ENCODE measurements at regions not wholly inside any gene's neighbourhood (a gene's known extent, or its start where the extent isn't known, plus 50 kb on each side); places are given as distances from the start of the nearest gene placed in this dataset.

GRCh38 chr2:105617631-105618350 is 126.9 kb upstream of the NCK2 start:
- DNase-seq = no peak

- DNase-seq = no peak
Measured at GRCh38 chr2:105615305-105615704, 129.4 kb upstream of the NCK2 start.

DNA sequence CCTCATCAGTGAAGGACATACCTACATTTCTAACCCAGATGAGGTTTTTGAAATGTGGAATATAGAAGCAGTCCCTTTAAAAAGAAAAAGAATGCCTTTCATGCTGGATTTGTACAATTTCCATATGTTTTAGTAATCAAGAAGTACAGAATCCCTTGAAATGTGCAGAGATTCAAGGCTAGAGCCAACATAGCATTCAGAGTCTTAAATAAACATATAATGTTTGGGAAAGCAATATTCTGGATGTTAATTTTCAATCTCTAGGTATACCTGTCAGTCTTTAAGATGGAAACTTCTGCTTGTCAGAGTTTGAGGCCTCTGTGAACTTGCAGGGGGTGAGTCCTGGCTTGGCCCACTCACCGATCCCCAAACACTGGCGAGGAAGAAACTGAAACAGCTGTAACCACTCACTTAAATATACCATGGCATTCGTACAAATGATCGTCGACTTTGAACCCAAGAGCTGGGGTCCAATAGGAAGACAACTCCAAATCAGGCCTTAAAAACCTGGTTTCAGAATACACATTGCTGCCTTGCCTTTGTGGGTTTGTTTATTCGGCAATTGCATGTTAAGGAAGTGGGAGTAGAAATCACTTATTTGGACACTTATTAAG is 132.8 kb upstream of the NCK2 start:
- DNase-seq = no peak

DNA sequence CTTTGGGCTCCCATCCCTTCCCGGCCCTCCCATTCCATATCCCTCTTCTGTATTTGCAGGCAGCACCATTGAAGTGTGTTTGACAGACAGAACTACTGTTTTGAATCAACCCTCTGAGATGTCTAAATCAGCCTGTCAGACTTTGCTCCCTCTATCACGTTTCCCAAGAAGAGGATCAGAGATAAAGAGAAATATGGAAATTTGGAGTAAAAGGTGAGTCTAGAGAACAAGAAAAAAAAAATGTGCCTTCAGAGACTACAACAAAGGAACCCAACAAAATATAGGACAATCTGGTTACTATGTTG is 133.4 kb upstream of the NCK2 start:
- no peak for DNase-seq

DNA sequence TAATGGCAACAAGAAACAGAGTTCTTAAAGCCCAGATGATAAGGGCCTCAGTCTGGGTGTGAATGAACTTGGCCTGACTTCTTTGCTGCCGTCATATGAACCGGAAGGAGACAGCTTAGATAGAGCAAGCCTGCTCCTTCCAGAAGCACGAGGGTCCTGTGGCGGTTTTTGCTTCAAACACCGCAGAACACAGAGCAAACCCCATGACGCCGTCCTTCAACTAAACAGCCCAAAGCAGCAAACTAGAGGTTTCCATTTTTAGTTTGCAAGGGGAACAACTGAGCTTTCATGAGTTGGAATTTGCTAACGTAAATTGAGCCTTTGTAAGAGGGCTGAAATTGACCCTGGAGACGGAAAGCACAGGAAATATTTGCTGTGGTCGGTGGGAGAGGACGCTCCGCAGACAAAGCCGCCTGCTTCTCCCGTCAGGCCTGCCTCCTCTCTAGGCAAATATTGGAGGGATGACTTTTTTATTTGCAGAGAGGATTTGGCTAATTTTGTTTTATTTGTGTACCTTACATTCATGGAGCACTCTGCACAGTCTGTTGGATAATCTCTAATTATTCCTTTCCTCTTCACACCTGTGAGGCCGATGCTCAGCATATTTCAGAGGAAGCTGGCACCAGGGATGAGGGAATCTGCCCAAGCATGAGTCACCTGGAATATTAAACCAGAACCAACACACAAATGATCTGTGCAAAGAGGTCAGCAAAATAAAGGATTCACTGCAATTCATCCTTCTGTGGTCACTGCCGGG is 134.0 kb upstream of the NCK2 start:
- DNase-seq = no peak

- no peak for DNase-seq
Measured at GRCh38 chr2:105609746-105610402, 134.8 kb upstream of the NCK2 start.

GRCh38 chr2:105607920-105608504 is 136.7 kb upstream of the NCK2 start:
- no peak for DNase-seq

GRCh38 chr2:105606081-105606480 is 138.6 kb upstream of the NCK2 start:
- DNase-seq = no peak

DNA sequence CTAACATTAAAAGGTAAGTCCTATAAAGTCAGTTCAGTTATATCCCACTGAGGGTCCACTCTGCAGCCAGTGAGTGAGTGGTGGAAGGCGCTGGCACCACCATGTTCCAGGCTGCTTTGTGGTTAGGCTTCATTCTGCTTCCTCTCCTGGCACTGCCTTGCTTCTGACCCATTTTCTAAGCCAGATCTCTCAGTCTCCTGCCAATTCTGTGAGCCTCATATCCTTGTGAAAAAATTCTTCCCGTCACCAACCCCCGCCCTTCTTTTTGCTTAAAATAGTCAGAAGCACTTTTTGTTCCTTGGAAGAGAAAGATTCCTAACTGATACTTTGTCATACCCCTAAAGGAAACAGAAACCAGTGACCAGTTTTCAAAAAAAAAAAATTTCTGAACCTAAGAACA is 139.8 kb upstream of the NCK2 start:
- no peak for DNase-seq

GRCh38 chr2:105600949-105601794 is 143.5 kb upstream of the NCK2 start:
- DNase-seq = no peak

DNA sequence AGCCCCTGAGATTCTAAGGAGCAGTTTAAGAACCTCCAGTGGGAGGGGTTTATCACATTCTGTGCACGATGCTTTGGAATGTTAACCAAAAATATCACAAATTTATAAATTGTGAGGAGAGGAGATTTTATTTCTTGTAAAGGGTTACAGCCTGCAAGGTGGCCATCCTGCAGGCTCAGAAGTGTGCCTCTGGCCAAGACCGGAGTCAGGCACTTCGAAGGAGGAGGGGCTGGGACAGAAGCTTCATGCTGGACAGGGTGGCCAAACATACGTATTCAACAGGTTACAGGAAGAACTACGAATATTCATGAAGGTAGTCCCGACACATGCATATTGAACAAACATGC is 144.1 kb upstream of the NCK2 start:
- DNase-seq = no peak

DNA sequence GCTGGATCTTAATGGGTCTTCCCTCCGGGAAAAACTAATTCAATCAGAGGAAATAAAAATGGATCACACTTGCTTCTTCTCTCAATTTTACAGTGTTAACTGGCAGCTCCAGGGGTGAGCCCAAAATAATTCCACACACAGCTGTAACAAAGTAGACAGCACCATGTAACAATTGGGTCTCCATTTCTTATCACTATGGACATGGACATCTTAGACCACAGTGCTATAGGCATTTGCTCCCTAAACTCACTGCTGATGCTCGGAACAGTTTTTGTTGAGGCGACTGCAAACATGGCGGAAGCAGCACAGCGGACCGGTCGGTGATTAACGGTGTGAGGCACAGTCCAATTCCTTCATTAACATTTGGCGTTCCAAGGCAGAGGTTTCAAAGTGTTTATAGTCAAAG is 144.7 kb upstream of the NCK2 start:
- no peak for DNase-seq

DNA sequence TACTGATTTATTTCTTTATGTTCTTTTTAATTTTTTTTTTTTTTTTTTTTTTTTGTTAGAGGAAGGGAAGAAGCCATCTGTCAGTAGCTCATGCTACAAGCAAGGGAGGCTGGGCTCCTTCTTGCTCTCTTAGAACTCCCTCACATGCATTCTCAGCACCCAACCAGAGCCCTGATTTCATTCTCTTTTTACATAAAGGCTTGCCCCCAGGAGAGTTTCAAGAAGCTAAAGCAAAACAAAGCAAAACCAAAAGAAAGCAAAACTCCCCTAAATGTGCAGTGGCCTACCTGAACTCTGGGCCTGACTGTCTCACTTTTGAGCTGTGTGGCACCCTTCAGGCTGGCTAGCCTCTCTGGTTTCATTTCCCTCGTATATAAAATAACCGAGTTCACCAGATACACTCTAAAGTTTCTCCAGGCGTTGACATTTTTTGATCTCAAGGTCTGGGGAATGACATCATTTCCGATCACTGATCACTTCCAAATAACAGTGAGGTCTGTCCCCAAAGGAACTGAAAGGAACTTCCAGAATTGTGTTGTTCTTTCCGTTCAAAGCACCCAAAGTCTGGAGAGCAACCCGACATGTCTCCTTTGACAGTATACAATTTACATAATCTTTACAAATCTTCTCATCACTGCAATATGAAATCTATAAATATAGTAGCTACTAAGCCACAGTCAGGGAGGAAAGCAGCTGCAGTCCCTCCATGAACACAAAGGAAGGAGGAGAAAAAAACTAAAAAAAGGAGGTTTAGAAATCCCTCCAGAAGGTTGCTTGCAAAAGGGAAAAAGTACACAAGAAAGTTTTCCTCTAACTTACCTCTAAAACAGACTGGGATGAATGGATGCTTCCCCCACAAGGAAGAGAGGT is 145.6 kb upstream of the NCK2 start:
- no peak for DNase-seq

GRCh38 chr2:105597806-105598803 is 146.6 kb upstream of the NCK2 start:
- no peak for DNase-seq

DNA sequence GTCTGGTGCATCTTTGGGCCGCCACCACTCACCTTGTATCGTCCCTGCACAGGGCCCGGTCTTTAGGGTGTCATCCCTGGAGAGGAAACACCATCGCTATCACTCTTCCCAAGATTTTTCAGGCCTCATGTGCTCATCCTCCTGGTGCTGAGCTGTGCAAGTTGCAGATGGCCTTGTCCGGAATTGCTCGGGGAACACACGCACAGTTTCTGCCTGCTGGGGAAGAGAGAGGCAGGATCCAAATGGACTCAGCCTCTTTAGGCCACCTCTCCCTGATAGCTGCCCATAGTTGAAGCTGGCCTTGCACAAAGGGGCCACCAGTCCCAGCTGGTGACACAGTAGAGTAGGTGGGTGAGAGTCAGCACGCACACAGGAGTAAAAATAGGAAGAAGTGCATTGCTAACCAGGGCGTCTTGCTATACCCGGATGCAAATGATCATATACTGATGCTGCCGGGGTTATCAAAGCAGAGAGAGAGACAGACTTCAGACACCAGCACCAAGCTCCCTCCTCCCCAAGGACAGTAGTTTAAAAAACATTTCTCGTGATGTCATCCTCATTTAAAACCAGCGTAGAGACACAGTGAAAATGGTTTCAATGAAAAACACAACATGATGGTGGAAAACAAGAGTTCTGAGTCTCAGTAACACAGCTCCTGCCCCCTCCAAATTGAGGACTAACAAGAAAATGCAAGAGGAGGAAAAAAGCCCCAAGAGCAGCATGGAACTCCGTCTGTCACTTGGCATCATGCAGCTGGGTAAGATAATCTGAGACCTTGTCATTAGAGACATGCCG is 147.5 kb upstream of the NCK2 start:
- no peak for DNase-seq

- no peak for DNase-seq
Measured at GRCh38 chr2:105596411-105596921, 148.2 kb upstream of the NCK2 start.

DNA sequence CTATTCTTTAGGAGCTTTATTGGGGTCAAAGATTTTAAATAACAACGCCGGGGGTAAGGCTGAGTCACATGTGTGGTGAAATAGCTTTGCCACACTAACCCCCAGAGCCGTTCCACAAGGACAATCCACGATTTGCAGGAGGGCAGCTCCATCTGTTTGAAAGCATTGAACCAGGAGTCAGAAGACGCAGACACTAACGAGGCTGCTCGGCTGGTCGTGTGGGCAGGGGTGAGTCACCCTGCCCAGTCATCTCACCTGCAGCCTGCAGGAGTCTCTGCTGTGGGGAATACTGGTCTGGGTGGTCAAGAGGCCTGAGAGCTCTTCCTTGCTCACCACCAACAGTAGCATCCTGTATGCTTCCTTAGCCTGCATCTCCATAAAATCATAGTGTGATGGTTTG is 149.2 kb upstream of the NCK2 start:
- no peak for DNase-seq

- no peak for DNase-seq
Measured at GRCh38 chr2:105593221-105593967, 151.3 kb upstream of the NCK2 start.
